ENCODE measurements at regions not wholly inside any gene's neighbourhood (a gene's known extent, or its start where the extent isn't known, plus 50 kb on each side); places are given as distances from the start of the nearest gene placed in this dataset.

DNA sequence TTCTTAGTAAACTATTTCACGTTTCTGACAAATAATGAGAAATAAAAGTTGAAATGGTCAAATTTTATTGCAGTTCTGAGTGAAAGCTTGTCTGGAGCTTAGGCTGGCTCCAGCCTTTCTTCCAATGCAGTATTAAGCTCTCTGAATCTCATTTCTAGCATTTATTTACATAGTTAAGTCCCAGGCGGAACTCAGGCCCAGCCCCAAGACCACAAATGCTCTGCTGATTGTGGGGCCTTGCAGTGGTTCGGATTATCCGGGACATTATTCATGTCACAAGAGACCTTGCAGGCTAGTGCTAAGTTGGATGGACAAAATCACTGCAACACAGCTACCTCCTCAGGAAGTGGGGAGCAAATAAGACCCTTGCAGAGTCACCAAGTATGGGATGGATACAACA, 2009.3 kb upstream of the CELF4 start:
- no peak for TF ChIP-seq ZNF274 (IDR thresholded peaks at IDR 0.05; ENCODE audit: low read depth, low read length)
- TF ChIP-seq SUZ12 (IDR thresholded peaks at IDR 0.05; ENCODE audit: extremely low read depth, insufficient read depth, insufficient read length), result no peak

All from NT2/D1 (cell line).